Aorta (tissue), 5 donors: ENCODE measurements at regions not wholly inside any gene's neighbourhood (a gene's known extent, or its start where the extent isn't known, plus 50 kb on each side); places are given as distances from the start of the nearest gene placed in this dataset.
"Not testable (repeated sequence)": the region's sequence is repeated elsewhere in the genome, so short reads cannot be mapped to it uniquely, and the experiment has no call there.

ENCODE experiments used
- ATAC-seq: fragments of 200-7000 bp; cut with Tn5 transposase; one replicate; pipeline ENCODE4 v1.9.1; 2022; ENCODE audit warnings: moderate library complexity; ENCODE audit not compliant: low FRiP score
- DNase-seq, 2 donors: peaks; one replicate each; pipeline ENCODE4 v3.0.0-alpha.2; 2020
- H3K27ac ChIP-seq, 2 donors: one replicate each; pipeline ENCODE4 v1.5.1; 2013; ENCODE audit warnings: low read length in 2 of 2, mild to moderate bottlenecking in 2 of 2, moderate library complexity in 2 of 2, control low read depth in 1 of 2, inconsistent platforms in 1 of 2, low read depth in 1 of 2
- H3K27me3 ChIP-seq, 2 donors: one replicate each; pipeline ENCODE4 v1.6.1; 2013; ENCODE audit warnings: control low read depth in 1 of 2, low read length in 1 of 2, mild to moderate bottlenecking in 1 of 2, moderate library complexity in 1 of 2; ENCODE audit not compliant: insufficient read depth in 2 of 2, control insufficient read depth in 1 of 2
- H3K36me3 ChIP-seq, 2 donors: one replicate each; pipeline ENCODE4 v1.6.1; 2013; ENCODE audit warnings: control low read depth in 1 of 2, low read length in 1 of 2, mild to moderate bottlenecking in 1 of 2; ENCODE audit not compliant: insufficient read depth in 2 of 2, control insufficient read depth in 1 of 2
- H3K4me1 ChIP-seq, 2 donors: one replicate each; pipeline ENCODE4 v1.6.1; 2013; ENCODE audit warnings: low read length in 2 of 2, control low read depth in 1 of 2, mild to moderate bottlenecking in 1 of 2, moderate library complexity in 1 of 2; ENCODE audit not compliant: insufficient read depth in 2 of 2, control insufficient read depth in 1 of 2
- H3K4me3 ChIP-seq, 2 donors: one replicate each; pipeline ENCODE4 v1.5.1; 2013; ENCODE audit warnings: low read length in 2 of 2, control low read depth in 1 of 2, mild to moderate bottlenecking in 1 of 2
- H3K9me3 ChIP-seq: one replicate; pipeline ENCODE4 v1.6.1; 2013; ENCODE audit warnings: mild to moderate bottlenecking, low read length; ENCODE audit not compliant: control insufficient read depth
- WGBS, 2 donors: extraction: QIAGEN DNeasy Blood & Tissue Kit; methylation state at CpG; one replicate each; pipeline ENCODE4 v1.1.7; 2013; 5-methylcytosine and 5-hydroxymethylcytosine counted together
- intact Hi-C, 2 donors: fragments of 100-400 bp; cut with DNase I; formaldehyde crosslinking; loops; one replicate each; pipeline versions ENCODE4 v1.14.2 to v1.15.0; 2022
- donor health status: healthy with polysubstance abuse.
- donor health status: Bipolar disorder and iron deficiency.
- donor health status: DM: no; HTN: no; CAD: no.
- donor health status: DM: no; HTN: no; CAD: no.
- donor health status: DM: yes; HTN: yes; CAD: no.

GRCh38 chr13:90331974-90332373 lies 1015.5 kb upstream of the MIR17HG start:
- Histone ChIP-seq H3K27ac (no peak overlapping the region), H3K27me3 (no peaks in the 10 kb centered on the region), H3K4me3 (no peak overlapping the region), H3K9me3 (peaks cover 4% of the 10 kb centered on the region), H3K4me1 (no peaks in the 10 kb centered on the region), H3K36me3 (no peaks in the 10 kb centered on the region)
- intact Hi-C loops: no loop called here
- DNase-seq (no peak), ATAC-seq (no peak)
- WGBS, 2 donors: 77 to 83% methylated on average over 1 of the region's 1 CpG

GRCh38 chr13:90336507-90336906 lies 1011.0 kb upstream of the MIR17HG start:
- Histone ChIP-seq H3K36me3 (no peaks in the 10 kb centered on the region), H3K4me1 (no peaks in the 10 kb centered on the region), H3K27me3 (no peaks in the 10 kb centered on the region), H3K9me3 (peaks cover 4% of the 10 kb centered on the region), H3K4me3 (no peak overlapping the region), H3K27ac (no peak overlapping the region)
- DNase-seq (no peak), ATAC-seq (no peak)
- intact Hi-C loops: no loop called here
- WGBS, 2 donors: 23 to 32% methylated on average over 4 of the region's 4 CpGs

DNA sequence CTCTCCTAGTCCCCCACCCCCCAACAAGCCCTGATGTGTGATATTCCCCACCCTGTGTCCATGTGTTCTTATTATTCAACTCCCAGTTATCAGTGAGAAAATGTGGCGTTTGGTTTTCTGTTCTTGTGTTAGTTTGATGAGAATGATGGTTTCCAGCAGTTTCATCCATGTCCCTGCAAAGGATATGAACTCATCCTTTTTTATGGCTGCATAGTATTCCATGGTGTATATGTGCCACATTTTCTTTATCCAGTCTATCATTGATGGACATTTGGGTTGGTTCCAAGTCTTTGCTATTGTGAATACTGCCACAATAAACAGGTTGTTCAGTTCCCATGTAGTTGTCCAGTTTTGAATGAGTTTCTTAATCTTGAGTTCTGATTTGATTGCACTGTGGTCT lies 1006.1 kb upstream of the MIR17HG start:
- DNase-seq, H3K36me3 ChIP-seq, intact Hi-C loops, H3K9me3 ChIP-seq, H3K4me1 ChIP-seq, ATAC-seq, H3K4me3 ChIP-seq, H3K27ac ChIP-seq, H3K27me3 ChIP-seq: not testable (repeated sequence)
- WGBS, 2 donors: 70 to 79% methylated on average over 1 of the region's 1 CpG

DNA sequence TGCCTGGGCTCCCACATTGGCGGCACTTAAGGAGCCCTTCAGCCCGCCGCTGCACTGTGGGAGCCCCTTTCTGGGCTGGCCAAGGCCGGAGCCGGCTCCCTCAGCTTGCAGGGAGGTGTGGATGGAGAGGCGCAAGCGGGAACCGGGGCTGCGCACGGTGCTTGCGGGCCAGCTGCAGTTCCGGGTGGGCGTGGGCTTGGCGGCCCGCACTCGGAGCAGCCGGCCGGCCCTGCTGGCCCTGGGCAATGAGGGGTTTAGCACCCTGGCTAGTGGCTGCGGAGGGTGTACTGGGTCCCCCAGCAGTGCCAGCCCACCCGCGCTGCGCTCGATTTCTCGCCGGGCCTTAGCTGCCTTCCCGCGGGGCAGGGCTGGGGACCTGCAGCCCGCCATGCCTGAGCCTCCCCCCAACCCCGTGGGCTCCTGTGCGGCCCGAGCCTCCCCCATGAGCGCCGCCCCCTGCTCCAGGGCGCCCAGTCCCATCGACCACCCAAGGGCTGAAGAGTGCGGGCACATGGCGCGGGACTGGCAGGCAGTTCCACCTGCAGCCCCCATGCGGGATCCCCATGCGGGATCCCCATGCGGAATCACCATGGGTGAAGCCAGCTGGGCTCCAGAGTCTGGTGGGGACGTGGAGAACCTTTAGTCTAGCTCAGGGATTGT lies 998.9 kb upstream of the MIR17HG start:
- ATAC-seq, H3K36me3 ChIP-seq, H3K4me1 ChIP-seq, H3K27ac ChIP-seq, DNase-seq, H3K4me3 ChIP-seq, H3K27me3 ChIP-seq, H3K9me3 ChIP-seq, intact Hi-C loops: not testable (repeated sequence)
- 97% methylated on average over 26 to 42 of the region's 42 CpGs for WGBS, 2 donors

DNA sequence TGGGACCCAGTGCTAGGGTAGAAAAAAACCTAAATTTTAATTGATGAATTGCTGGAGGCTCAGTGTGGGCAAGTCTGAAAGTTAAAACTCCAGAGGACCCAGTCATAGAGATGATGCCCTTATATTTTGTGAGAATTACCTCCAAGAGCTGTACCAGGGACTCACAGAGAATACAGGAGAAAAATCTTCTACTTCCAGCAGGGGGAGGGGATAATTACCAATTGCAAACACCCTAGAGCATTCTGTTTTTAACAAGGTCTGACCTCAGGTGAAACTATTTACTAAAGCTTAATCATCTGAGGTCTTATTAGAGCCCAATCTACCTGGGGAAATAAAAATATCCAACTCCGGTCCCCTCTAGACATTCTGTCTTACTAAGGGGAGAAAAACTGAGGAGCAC lies 994.7 kb upstream of the MIR17HG start:
- H3K4me1 ChIP-seq: no peaks in the 10 kb centered on the region
- ATAC-seq (no peak), DNase-seq (no peak)
- WGBS, 2 donors: 83 to 94% methylated on average over 1 of the region's 1 CpG
- intact Hi-C loops: no loop called here
- no peaks in the 10 kb centered on the region for H3K36me3 ChIP-seq
- no peak overlapping the region for H3K27ac ChIP-seq
- H3K27me3 ChIP-seq: no peaks in the 10 kb centered on the region
- no peak overlapping the region for H3K4me3 ChIP-seq
- no peaks in the 10 kb centered on the region for H3K9me3 ChIP-seq

DNA sequence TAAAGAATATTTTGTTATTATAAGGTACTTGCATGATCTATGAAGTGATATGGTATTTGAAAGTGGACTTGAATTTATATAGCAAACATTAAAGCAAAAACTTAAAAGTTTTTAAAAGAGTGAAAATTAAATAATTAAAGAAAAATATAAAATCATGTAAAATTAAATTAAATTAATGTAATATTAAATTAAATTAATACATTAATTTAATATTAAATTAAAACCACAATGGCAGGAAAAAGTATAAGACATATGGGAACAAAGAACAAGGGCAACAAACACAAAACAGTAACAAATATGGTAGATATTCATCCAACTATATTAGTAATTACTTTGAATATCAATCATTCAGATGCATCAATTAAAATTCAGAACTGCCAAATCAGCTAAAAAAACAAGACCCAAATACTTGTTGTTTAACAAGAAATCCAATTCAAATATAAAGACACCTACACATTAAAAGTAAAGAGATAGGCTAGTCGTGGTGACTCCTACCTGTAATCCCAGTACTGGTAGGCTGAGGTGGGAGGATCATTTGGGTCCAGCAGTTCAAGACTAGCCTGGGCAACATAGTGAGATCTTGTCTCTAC lies 992.2 kb upstream of the MIR17HG start:
- Histone ChIP-seq H3K4me3 (no peak overlapping the region), H3K36me3 (no peaks in the 10 kb centered on the region), H3K4me1 (no peaks in the 10 kb centered on the region), H3K9me3 (no peaks in the 10 kb centered on the region), H3K27me3 (no peaks in the 10 kb centered on the region), H3K27ac (no peak overlapping the region)
- DNase-seq: no peak
- intact Hi-C loops: no loop called here
- WGBS, 2 donors: 75 to 84% methylated on average over 1 of the region's 1 CpG
- no peak for ATAC-seq

- intact Hi-C loops: no loop called here
- Histone ChIP-seq H3K4me1 (no peaks in the 10 kb centered on the region), H3K9me3 (peaks cover 2% of the 10 kb centered on the region), H3K27ac (no peak overlapping the region), H3K27me3 (no peaks in the 10 kb centered on the region), H3K36me3 (no peaks in the 10 kb centered on the region), H3K4me3 (no peak overlapping the region)
- ATAC-seq (no peak), DNase-seq (no peak)
- WGBS, 2 donors: 85 to 86% methylated on average over 1 of the region's 1 CpG
These were observed 986.7 kb upstream of the MIR17HG start for GRCh38 chr13:90360785-90361184.

- Histone ChIP-seq H3K36me3 (no peaks in the 10 kb centered on the region), H3K27ac (no peak overlapping the region), H3K27me3 (no peaks in the 10 kb centered on the region), H3K4me1 (no peaks in the 10 kb centered on the region), H3K9me3 (peaks cover 2% of the 10 kb centered on the region), H3K4me3 (no peak overlapping the region)
- intact Hi-C loops: no loop called here
- DNase-seq: no peak
- no peak for ATAC-seq
- 6 to 10% methylated on average over 1 of the region's 1 CpG for WGBS, 2 donors
These were observed 984.8 kb upstream of the MIR17HG start for GRCh38 chr13:90362707-90363106.

GRCh38 chr13:90365130-90365529 lies 982.4 kb upstream of the MIR17HG start:
- H3K36me3 ChIP-seq: no peaks in the 10 kb centered on the region
- 67 to 76% methylated on average over 1 of the region's 1 CpG for WGBS, 2 donors
- no peak overlapping the region for H3K27ac ChIP-seq
- DNase-seq: no peak
- H3K27me3 ChIP-seq: no peaks in the 10 kb centered on the region
- intact Hi-C loops: no loop called here
- peaks cover 2% of the 10 kb centered on the region for H3K9me3 ChIP-seq
- H3K4me1 ChIP-seq: no peaks in the 10 kb centered on the region
- no peak overlapping the region for H3K4me3 ChIP-seq
- ATAC-seq: no peak
